HepG2 (cell line): ENCODE measurements at regions not wholly inside any gene's neighbourhood (a gene's known extent, or its start where the extent isn't known, plus 50 kb on each side); places are given as distances from the start of the nearest gene placed in this dataset.

Experiments
- MZF1 ChIP-seq: sonication (generic); formaldehyde crosslinking; IDR thresholded peaks from 2 replicates; pipeline ENCODE4 v1.8.1; 2023; ENCODE audit warnings: mild to moderate bottlenecking, missing genetic modification reagents, borderline replicate concordance
- PHF8 ChIP-seq: sonication (generic); formaldehyde crosslinking; IDR thresholded peaks from 2 replicates; pipeline ENCODE4 v1.5.0; 2020; ENCODE audit warnings: missing genetic modification reagents
- ZNF407 ChIP-seq: sonication (generic); formaldehyde crosslinking; IDR thresholded peaks from one replicate; pipeline ENCODE4 v1.5.1; 2020; ENCODE audit warnings: mild to moderate bottlenecking, missing genetic modification reagents; ENCODE audit errors: not compliant biosample characterization

- TF ChIP-seq MZF1 (CRISPR knock-in tag) (no peak), ZNF407 (CRISPR knock-in tag) (no peak), PHF8 (CRISPR knock-in tag) (no peak)
Measured at GRCh38 chr12:59850268-59850667, 254.4 kb downstream of the SLC16A7 start.
